ENCODE measurements at regions not wholly inside any gene's neighbourhood (a gene's known extent, or its start where the extent isn't known, plus 50 kb on each side); places are given as distances from the start of the nearest gene placed in this dataset.
"Not testable (repeated sequence)": the region's sequence is repeated elsewhere in the genome, so short reads cannot be mapped to it uniquely, and the experiment has no call there.

DNA sequence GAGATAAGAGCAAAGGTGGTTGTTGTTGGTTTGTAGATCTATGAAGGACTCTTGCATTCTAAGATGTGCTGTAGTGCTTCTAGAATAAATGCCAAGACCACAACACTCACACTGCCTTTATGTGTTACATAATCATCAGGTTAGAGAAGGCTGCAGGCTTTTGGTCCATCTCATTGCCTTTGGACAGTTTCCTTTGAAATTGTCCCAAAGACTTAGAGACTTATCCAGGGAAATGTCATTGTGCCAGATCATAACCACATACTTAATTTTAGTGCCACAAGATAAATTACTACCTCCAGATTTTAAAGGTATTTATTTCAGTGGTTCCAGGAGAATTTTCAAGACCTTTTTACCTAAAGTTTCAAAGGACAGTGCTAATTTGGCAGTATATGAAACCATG is 666.6 kb upstream of the CITED2 start:
- DNase-seq = no peak

DNA sequence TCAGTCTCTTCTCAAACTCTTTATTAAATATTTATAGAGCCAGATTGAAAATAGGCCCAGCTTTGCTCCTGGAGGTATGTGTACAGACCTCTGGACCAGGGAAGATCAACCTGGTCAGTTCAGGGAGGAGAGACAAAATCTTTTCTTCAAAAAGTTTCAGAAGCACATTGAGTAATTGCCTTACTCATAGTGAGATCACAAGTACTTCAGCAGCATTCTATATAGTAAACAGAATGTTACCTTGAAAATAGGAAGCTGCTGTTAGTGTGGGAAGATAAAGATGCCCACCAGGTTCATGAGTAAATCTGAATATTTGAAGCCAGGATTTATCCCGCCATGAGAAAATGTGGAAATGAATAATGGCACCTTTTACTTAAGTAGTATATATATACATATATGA is 665.9 kb upstream of the CITED2 start:
- DNase-seq = no peak

DNA sequence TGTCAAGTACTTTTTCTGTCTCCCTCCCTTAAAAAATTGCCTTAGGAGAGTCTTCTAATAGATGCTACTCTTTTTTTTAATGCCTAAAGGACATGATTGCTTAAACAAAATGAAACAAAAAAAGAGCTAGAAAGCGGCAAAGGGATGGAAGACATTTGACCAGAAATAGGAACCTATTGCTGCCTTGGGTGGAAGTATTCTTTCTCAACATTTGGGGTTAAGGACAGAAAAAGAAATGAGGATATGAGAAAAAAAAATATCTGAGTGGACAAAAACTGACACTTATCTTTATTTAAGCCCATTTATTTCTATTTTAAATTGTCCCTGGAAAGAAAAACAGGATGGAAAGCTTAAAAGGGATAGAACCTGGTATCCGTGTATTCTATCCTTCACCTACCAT is 664.9 kb upstream of the CITED2 start:
- DNase-seq = no peak

DNA sequence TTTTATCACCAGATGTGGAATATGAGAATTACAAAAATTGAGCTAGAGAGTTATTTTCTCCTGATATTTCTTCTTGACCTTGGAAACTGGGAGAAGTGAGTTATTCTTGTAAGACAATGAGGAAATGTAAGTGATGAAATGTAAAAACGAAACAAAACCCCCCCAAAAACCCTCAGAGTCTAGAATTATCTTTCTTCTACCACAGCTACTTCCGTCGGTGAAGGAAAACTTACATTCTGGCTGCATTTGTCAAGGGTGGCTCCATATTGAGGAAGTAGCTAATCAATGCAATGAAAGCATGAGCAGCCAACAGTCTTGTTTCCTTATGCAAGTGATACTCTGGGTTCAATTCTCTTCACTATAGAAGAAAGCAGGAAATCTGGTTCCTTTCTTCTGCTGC is 661.7 kb upstream of the CITED2 start:
- no peak for DNase-seq

DNA sequence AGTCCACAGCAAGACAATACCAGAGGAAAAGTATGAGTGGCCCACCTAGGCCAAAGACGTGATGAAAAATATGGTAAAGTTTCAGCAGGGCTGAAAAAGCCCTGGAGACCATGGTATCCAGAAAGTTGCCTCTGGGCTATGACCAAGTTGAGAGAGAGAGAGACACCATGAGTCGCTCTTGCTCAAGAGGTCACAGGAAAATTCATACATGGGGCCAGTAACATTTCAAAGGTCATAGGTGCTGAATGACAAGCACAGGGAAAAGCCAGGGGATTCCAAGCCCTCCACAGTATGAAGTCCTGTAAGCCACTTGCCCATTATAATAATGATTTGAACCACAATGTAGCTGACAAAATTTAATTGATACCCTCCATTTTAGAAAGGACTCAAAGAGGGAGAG is 657.7 kb upstream of the CITED2 start:
- no peak for DNase-seq

DNA sequence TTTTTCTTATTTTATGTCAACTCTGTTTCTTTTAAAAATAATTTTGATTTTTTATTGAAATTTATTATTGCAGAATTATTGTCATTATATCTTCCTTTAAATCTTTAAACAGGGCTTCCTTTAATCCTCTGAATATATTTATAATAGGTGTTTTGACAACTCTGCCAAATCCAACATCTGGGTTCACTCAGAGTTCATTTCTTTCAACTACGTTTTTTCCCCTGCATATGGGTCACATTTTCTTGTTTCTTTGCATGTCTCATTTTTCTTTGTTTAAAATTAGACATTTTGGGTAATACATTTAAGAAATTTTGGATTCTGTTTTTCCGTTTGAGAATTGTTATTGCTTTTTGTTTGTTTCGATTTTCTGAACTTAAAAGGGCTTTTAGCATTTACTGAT is 655.1 kb upstream of the CITED2 start:
- no peak for DNase-seq

DNA sequence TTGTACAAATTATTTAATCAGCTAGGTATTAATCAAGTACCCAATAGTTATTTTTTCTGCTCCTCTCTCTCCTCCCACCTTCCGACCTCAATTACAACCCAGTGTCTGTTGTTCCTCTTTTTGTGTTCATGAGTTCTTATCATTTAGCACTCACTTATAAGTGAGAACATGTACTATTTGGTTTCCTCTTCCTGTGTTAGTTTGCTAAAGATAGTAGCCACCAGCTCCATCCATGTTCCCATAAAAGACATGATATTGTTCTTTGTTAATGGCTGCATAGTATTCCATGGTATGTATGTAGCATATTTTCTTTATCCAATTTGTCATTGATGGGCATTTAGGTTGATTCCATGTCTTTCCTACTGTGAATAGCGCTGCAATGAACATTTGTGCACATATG is 652.8 kb upstream of the CITED2 start:
- DNase-seq = no peak

DNA sequence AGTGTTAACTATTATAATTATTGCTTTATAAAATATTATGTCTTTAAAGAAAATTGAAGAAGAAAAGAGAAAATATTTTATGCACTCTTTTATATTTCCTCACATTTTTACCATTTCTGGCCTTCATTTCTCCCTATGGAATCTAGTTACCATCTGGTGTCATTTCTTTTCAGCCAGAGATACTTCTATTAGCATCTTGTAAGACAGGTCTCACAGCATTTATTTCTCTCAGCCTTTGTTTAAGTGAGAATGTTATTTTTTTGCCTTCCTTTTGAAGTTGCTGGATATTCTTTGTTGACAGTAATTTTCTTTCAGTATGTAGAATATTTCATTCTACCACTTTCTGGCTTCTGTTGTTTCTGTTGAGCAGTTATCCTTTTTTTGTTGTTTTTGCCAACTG is 652.1 kb upstream of the CITED2 start:
- no peak for DNase-seq

DNA sequence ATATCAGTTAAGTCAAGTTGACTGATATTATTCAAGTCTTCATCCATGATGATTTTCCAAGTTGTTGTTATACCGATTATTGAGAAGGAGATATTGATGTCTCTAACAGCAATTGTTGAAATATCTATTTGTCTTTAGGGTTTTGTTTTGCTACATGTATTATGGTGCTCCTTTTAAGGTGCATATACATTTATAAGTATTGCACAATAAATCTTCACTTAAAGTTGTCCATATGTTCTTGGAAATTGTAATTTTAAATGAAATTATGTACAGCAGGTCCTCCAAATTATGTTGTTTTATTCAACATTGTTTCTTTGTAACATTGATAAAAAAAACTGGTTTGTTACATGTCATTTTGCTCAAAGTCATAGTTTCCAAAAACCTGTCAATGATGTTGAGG is 650.7 kb upstream of the CITED2 start:
- no peak for DNase-seq

DNA sequence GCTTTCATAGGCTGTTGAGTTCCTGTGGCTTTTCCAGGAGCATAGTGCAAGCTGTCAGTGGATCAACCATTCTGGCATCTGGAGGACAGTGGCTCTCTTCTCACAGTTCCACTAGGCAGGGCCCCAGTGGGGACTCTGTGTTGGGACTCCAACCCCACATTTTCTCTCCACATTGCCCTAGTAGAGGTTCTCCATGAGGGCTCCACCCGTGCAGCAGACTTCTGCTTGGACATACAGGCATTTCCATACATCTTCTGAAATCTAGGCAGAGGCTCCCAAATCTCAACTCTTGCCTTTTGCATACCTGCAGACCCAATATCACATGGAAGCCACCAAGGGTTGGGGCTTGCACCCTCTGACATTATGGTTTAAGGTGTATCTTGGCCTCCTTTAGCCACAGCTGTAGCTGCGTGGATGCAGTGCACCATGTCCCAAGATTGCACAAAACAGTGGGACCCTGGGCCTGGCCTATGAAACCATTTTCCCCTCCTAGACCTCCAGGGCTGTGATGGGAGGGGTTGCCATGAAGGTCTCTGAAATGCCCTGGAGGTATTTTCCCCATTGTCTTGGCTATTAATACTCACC is 645.9 kb upstream of the CITED2 start:
- no peak for DNase-seq

DNA sequence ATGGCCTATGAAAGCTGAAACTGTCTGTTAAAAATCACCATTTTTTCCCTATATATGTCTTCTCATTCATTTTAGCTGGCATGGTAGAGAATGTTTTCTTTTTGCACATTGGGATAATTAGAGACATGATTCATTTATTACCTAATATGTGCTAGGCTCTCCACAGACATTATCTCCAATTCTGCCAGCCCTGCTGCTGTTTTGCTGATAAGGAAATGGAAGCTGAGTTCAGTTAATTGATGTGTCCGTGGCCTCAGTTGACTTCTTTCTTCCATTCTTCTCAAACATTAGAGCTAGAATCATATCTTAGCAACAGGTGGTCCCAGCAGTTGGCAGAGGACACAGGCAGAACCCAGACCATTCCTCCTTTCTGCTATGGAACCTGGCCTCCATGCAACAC is 644.1 kb upstream of the CITED2 start:
- no peak for DNase-seq

DNA sequence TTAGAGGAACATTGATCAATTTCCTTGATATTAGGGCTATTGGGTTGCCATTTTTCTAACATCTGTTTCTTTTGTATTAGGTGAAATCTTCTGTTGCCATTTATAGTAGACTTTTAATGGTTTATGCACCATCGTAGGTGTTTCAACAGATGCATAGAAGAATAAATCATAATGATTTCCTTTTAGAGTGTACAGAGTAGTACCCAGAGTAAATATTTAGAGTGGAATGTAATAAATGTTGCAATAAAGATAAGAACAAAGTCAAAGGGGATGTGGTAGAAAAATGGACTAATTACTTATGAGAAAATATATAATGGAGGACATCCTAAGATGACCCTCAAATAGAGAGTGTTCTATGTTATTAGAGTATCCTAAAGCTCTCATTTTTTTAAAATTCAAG is 643.0 kb upstream of the CITED2 start:
- no peak for DNase-seq

DNA sequence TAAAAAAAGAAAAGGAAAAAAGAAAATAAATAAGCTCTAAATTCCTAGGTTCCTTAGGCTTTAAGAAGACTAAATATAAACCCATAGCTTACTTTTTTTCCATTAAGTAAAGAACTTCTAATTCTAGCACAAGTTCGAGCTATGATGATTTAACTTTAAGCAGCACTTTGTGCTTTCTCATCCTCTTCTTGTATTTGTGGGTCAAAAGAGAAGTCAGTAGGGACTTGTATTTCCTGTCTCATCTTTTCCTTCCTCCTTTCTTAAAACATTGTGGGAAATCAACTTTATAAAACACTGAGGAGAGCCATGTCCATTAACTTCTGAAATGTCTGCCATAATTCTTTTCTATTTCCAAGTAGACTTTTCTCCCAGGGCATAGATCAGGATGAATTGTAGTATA is 637.7 kb upstream of the CITED2 start:
- no peak for DNase-seq

DNA sequence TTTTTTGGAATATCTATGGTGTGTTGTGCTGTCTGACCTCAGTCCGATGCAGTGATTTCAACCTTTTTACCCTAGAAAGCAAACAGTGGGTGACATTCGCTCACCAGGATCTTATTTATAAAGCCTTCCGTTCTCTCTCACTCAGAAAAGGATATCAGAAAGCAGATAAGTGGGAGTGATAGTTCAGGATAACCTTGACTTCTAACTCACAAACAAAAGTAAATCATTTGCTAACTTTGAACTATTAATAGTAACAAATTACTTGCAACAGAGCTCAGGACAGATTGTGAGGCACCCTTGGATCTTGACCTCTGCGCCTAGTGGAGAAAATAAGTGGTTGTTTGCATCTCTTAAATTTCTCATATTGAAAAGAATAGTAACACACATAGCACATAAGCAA is 637.1 kb upstream of the CITED2 start:
- DNase-seq = no peak

DNA sequence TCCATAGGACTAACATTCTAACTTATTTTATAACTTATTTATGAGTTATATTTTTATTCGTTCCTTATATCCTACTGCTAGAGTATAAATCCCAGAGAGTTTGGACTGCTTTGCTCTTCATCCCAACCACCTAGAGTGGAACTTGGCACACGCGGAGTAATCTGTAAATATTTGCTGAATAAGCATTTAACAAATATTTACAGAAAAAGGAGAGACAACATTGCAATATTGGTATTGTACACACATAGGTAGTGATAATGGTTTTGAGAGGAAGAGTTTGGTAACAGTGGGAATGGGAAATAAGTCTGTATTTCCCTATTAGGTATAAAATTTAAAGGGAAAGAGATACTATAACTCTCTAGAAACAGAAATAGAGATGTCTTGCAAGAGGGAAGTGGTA is 634.8 kb upstream of the CITED2 start:
- no peak for DNase-seq

DNA sequence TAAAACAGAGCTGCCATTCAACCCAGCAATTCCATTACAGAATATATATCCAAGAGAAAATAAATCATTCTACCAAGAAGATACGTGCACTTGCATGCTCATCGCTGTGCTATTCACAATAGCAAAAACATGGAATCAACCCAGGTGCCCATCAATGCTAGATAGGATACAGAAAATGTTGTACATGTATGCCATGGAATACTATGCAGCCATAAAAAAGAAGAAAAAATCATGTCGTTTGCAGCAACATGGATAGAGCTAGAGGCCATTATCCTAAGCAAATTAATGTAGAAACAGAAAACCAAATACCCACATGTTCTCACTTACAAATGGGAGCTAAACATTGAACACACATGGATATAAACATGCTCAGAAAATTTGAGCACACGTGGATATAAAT is 633.1 kb upstream of the CITED2 start:
- no peak for DNase-seq

DNA sequence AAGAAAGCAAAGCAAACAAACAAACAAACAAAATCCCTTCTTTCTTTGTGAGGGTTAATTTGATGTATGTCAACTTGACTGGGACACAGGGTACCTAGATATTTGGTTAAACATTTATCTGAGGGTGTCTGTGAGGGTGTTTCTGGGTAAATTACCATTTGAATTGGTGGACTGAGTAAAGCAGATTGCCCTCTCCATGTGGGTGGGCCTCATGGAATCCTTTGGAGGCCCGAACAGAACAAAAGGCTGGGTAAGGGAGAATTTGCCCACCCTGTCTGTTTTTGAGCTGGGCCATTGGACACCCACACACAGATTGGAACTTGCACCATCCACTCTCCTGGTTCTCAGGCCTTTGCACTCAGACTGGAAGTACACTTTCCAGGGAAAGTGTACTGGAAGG is 628.8 kb upstream of the CITED2 start:
- no peak for DNase-seq

DNA sequence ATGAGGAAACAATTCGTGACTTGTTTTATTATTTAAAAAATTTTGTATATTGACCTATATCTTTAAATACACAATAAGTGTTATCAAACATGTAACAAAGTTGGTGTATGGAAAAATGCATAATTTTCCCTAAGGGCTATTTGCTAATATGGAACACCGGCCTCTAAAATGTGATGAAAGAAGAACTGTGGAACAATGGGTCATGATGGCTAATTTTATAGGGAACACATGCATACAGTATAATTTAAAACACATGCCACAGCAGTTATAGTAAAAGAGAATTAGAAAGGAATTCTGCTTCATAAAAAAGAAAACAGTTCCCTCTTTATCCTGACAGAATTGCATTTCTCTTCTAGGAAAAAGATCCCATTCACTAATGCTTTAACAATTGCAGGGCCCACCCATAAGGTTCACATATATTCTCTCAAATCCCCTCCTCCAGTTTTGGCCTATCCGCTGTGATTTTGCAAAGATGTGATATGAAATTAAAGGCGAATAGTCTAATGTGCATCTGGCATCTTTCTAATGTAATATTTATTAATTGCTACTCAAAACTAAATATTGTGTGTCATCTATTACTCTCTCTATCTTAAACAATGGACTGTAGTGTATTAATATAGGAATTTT is 628.1 kb upstream of the CITED2 start:
- no peak for DNase-seq

DNA sequence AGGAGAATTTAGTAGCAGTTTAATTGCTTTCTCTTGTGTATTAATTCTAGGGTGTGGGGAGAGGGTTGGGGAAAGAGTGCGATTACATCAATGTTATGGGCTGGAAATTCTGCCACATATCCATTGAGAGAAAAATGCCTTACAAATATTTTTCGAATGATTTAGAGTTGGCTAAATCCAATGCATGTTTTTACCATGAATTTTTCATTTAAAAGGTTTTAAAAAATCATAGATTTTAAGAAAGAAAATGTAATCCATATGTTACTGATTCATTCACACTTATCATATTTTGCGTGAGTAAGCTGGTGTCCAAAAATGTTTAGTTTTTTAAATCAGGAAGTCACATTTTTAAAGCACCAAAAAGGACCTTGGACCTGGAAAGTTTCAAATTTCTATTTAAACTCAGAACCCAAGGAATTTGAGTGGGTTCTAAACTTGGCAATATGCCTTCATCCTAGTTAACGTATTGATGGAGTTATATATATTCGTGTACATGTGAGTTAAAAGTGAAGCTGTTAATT is 627.4 kb upstream of the CITED2 start:
- no peak for DNase-seq

DNA sequence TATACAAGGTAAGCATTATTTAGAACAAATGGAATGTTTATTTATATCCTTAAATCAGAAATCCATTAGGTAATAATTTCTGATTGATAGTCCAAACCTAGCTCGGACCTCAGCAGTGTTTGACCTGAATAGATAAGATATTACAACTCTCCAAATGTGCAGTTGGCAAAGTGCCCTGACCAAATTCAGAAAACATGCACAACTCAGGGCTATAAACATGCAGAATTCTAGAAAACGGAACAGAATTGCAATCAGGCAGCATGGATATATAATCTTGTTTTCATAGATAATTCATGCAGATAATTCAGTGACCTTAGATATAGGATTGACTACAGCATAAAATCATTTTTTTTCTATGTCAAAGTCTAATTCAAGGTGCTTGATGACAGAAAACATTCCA is 626.6 kb upstream of the CITED2 start:
- DNase-seq = no peak

DNA sequence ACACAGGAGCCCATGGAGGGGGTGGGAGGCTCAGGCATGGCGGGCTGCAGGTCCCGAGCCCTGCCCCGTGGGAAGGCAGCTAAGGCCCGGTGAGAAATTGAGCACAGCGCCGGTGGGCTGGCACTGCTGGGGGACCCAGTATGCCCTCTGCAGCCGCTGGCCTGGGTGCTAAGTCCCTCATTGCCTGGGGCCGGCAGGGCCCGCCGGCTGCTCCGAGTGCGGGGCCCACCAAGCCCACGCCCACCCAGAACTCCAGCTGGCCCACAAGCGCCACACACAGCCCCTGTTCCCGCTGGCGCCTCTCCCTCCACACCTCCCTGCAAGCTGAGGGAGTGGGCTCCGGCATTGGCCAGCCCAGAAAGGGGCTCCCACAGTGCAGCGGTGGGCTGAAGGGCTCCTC is 625.2 kb upstream of the CITED2 start:
- DNase-seq = not testable (repeated sequence)

DNA sequence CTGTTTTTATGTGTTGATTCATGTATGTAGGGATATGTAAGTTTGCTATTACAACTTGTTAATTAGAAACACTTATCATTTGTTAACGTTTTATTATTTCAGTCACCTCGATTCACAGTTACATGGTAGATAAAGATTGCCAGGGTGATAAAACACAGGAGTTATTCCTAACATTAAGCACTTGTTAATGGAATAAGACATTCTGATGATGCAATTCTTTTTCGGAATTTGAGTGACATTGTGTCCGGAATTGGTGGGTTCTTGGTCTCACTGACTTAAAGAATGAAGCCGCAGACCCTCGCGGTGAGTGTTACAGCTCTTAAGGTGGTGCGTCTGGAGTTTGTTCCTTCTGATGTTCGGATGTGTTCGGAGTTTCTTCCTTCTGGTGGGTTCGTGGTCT is 624.0 kb upstream of the CITED2 start:
- not testable (repeated sequence) for DNase-seq

DNA sequence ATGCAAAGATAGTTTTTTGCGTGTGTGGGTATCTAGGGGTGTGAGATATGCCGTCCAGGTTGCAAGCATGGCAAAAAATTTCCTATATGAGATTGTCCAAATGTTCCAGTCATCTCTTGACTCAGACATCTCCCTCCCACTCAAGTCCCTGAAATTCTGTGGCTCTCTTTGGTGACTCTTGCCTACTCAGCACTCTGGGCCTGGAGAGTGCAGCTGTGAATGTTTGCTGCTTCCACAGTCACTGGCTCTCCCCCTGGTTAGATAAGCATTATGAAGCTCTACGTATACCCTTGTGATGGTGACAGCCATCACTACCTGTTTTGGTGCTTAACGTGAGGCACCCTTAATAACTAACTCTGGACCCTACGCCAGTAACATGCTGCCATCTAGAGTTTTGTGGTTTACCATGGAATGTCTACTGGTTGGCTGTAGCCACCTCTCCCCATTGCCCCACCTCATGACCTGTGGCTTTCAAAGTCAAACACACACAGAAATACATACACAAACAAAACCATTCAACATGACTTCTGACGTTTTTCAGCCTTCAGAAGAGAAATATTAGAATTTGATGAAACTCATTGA is 621.9 kb upstream of the CITED2 start:
- DNase-seq = no peak

DNA sequence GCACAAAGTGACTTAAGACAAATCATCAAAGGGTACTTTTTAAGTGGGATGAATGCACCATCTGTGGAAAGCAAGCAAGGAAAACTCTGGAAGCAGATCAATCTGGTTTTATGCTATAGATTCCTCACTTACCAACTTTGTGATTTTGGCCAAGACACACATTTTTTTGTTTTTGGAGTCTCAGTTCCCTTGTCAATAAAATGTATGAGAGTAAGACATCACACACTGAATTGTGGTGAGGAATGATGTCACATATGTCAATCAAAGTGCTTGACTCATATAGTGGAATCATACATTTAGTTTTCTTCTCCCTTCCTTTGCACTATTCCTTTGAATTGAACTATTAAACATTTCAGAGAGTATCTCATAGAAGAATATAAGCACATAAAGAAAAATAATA is 620.5 kb upstream of the CITED2 start:
- DNase-seq = no peak
